Activated naive CD4-positive, alpha-beta T cell treated with anti-CD3 and anti-CD28 coated beads, Interleukin-2, amount 10 ng/mL, durations not matched to agents 7 days and 5 days (primary cell): ENCODE measurements at regions not wholly inside any gene's neighbourhood (a gene's known extent, or its start where the extent isn't known, plus 50 kb on each side); places are given as distances from the start of the nearest gene placed in this dataset.

ENCODE experiments used
- CTCF ChIA-PET: fragments of 350-600 bp; sonication (Branson Sonifier 250); formaldehyde crosslinking; loops from one replicate; lab custom pipeline; 2021; ENCODE audit warnings: antibody characterized with exemption; lab: Charles Lee
- DNase-seq: peaks from one replicate; pipeline ENCODE4 v3.0.0-alpha.2; 2020
- H3K27ac Mint-ChIP-seq: one replicate; pipeline ENCODE4 v1.8.0; 2021; ENCODE audit warnings: mild to moderate bottlenecking, moderate library complexity, mixed read lengths
- H3K27me3 Mint-ChIP-seq: one replicate; pipeline ENCODE4 v1.8.0; 2021; ENCODE audit warnings: mild to moderate bottlenecking, mixed read lengths
- H3K36me3 Mint-ChIP-seq: one replicate; pipeline ENCODE4 v1.8.0; 2021; ENCODE audit warnings: mixed read lengths
- H3K4me1 Mint-ChIP-seq: one replicate; pipeline ENCODE4 v1.8.0; 2021; ENCODE audit warnings: mixed read lengths
- H3K4me3 Mint-ChIP-seq: one replicate; pipeline ENCODE4 v1.8.0; 2021; ENCODE audit warnings: mild to moderate bottlenecking, moderate library complexity, mixed read lengths
- H3K9me3 Mint-ChIP-seq: one replicate; pipeline ENCODE4 v1.8.0; 2021; ENCODE audit warnings: mixed read lengths

- Mint-ChIP-seq H3K27ac (no peak overlapping the region), H3K9me3 (no peaks in the 10 kb centered on the region)
These were observed 173.1 kb downstream of the FTCDNL1 start for GRCh38 chr2:199677881-199678280.

GRCh38 chr2:199668645-199669044 is 182.3 kb downstream of the FTCDNL1 start:
- Mint-ChIP-seq H3K27ac (no peak overlapping the region), H3K36me3 (no peaks in the 10 kb centered on the region), H3K4me1 (no peaks in the 10 kb centered on the region), H3K9me3 (no peaks in the 10 kb centered on the region), H3K4me3 (no peak overlapping the region), H3K27me3 (peaks cover 6% of the 10 kb centered on the region)
- no peak for DNase-seq
- CTCF ChIA-PET = no interaction called here

More at GRCh38 chr2:199677881-199678280, 173.1 kb downstream of the FTCDNL1 start:
- Mint-ChIP-seq H3K27me3 (no peaks in the 10 kb centered on the region), H3K36me3 (no peaks in the 10 kb centered on the region), H3K4me3 (no peak overlapping the region), H3K4me1 (no peaks in the 10 kb centered on the region)
- CTCF ChIA-PET = no interaction called here
- DNase-seq = no peak

GRCh38 chr2:199663157-199663556 is 187.8 kb downstream of the FTCDNL1 start:
- Mint-ChIP-seq H3K4me3 (no peak overlapping the region), H3K9me3 (no peaks in the 10 kb centered on the region), H3K36me3 (no peaks in the 10 kb centered on the region), H3K27me3 (peaks cover 14% of the 10 kb centered on the region), H3K27ac (no peak overlapping the region), H3K4me1 (no peaks in the 10 kb centered on the region)
- no peak for DNase-seq
- CTCF ChIA-PET = no interaction called here

GRCh38 chr2:199662255-199662654 is 188.7 kb downstream of the FTCDNL1 start:
- Mint-ChIP-seq H3K27ac (no peak overlapping the region), H3K9me3 (no peaks in the 10 kb centered on the region), H3K4me1 (no peaks in the 10 kb centered on the region), H3K27me3 (peaks cover 21% of the 10 kb centered on the region), H3K4me3 (no peak overlapping the region), H3K36me3 (no peaks in the 10 kb centered on the region)
- DNase-seq = no peak
- CTCF ChIA-PET = no interaction called here

- CTCF ChIA-PET = no interaction called here
- no peaks in the 10 kb centered on the region for H3K4me1 Mint-ChIP-seq
- peaks cover 33% of the 10 kb centered on the region for H3K27me3 Mint-ChIP-seq
These were observed 190.8 kb downstream of the FTCDNL1 start for GRCh38 chr2:199660167-199660566.

GRCh38 chr2:199659207-199659606 is 191.8 kb downstream of the FTCDNL1 start:
- Mint-ChIP-seq H3K27ac (no peak overlapping the region), H3K36me3 (no peaks in the 10 kb centered on the region), H3K4me3 (no peak overlapping the region), H3K9me3 (no peaks in the 10 kb centered on the region), H3K27me3 (peaks cover 33% of the 10 kb centered on the region), H3K4me1 (no peaks in the 10 kb centered on the region)
- CTCF ChIA-PET = no interaction called here
- DNase-seq = peak; percentile 24

More at GRCh38 chr2:199660167-199660566, 190.8 kb downstream of the FTCDNL1 start:
- no peak overlapping the region for H3K27ac Mint-ChIP-seq
- no peak overlapping the region for H3K4me3 Mint-ChIP-seq
- no peaks in the 10 kb centered on the region for H3K36me3 Mint-ChIP-seq
- no peak for DNase-seq
- no peaks in the 10 kb centered on the region for H3K9me3 Mint-ChIP-seq

GRCh38 chr2:199646439-199646838 is 188.7 kb upstream of the SATB2 start:
- no peak overlapping the region for H3K4me3 Mint-ChIP-seq
- peaks cover 3% of the 10 kb centered on the region for H3K27me3 Mint-ChIP-seq
- CTCF ChIA-PET = no interaction called here
- no peak overlapping the region for H3K27ac Mint-ChIP-seq
- H3K9me3 Mint-ChIP-seq = no peaks in the 10 kb centered on the region
- H3K4me1 Mint-ChIP-seq = no peaks in the 10 kb centered on the region
- DNase-seq = no peak
- H3K36me3 Mint-ChIP-seq = no peaks in the 10 kb centered on the region

- DNase-seq = no peak
- CTCF ChIA-PET = no interaction called here
- H3K36me3 Mint-ChIP-seq = no peaks in the 10 kb centered on the region
- H3K27me3 Mint-ChIP-seq = peaks cover 8% of the 10 kb centered on the region
- H3K4me1 Mint-ChIP-seq = no peaks in the 10 kb centered on the region
- H3K27ac Mint-ChIP-seq = no peak overlapping the region
- H3K4me3 Mint-ChIP-seq = no peak overlapping the region
- H3K9me3 Mint-ChIP-seq = no peaks in the 10 kb centered on the region
These were observed 173.4 kb upstream of the SATB2 start for GRCh38 chr2:199631129-199631528.

- Mint-ChIP-seq H3K27ac (no peak overlapping the region), H3K4me3 (no peak overlapping the region), H3K36me3 (no peaks in the 10 kb centered on the region), H3K27me3 (peaks cover 12% of the 10 kb centered on the region), H3K4me1 (no peaks in the 10 kb centered on the region), H3K9me3 (no peaks in the 10 kb centered on the region)
- CTCF ChIA-PET = no interaction called here
- DNase-seq = no peak
These were observed 171.6 kb upstream of the SATB2 start for GRCh38 chr2:199629301-199629700.

- H3K27ac Mint-ChIP-seq = no peak overlapping the region
- DNase-seq = no peak
- no peaks in the 10 kb centered on the region for H3K4me1 Mint-ChIP-seq
- peaks cover 12% of the 10 kb centered on the region for H3K27me3 Mint-ChIP-seq
- no peaks in the 10 kb centered on the region for H3K36me3 Mint-ChIP-seq
- CTCF ChIA-PET = no interaction called here
- H3K9me3 Mint-ChIP-seq = no peaks in the 10 kb centered on the region
- H3K4me3 Mint-ChIP-seq = no peak overlapping the region
These were observed 169.7 kb upstream of the SATB2 start for GRCh38 chr2:199627417-199627816.

GRCh38 chr2:199624958-199625357 is 167.2 kb upstream of the SATB2 start:
- Mint-ChIP-seq H3K27me3 (peaks cover 11% of the 10 kb centered on the region), H3K9me3 (no peaks in the 10 kb centered on the region), H3K27ac (no peak overlapping the region), H3K4me3 (no peak overlapping the region), H3K36me3 (no peaks in the 10 kb centered on the region), H3K4me1 (no peaks in the 10 kb centered on the region)
- CTCF ChIA-PET = no interaction called here
- no peak for DNase-seq

GRCh38 chr2:199612509-199613130 is 154.9 kb upstream of the SATB2 start:
- CTCF ChIA-PET = no interaction called here
- Mint-ChIP-seq H3K27me3 (no peaks in the 10 kb centered on the region), H3K36me3 (no peaks in the 10 kb centered on the region), H3K27ac (no peak overlapping the region), H3K4me1 (no peaks in the 10 kb centered on the region), H3K9me3 (no peaks in the 10 kb centered on the region), H3K4me3 (no peak overlapping the region)
- DNase-seq = no peak

- Mint-ChIP-seq H3K4me1 (peaks cover 2% of the 10 kb centered on the region), H3K27ac (no peak overlapping the region), H3K27me3 (peaks cover 5% of the 10 kb centered on the region), H3K36me3 (no peaks in the 10 kb centered on the region), H3K4me3 (no peak overlapping the region), H3K9me3 (no peaks in the 10 kb centered on the region)
- CTCF ChIA-PET = no interaction called here
- DNase-seq = no peak
These were observed 150.2 kb upstream of the SATB2 start for GRCh38 chr2:199607914-199608313.

GRCh38 chr2:199606193-199606780 is 148.5 kb upstream of the SATB2 start:
- H3K4me3 Mint-ChIP-seq = no peak overlapping the region
- peaks cover 5% of the 10 kb centered on the region for H3K27me3 Mint-ChIP-seq
- H3K9me3 Mint-ChIP-seq = no peaks in the 10 kb centered on the region
- H3K4me1 Mint-ChIP-seq = peaks cover 2% of the 10 kb centered on the region
- no peak overlapping the region for H3K27ac Mint-ChIP-seq
- DNase-seq = no peak
- no peaks in the 10 kb centered on the region for H3K36me3 Mint-ChIP-seq
- CTCF ChIA-PET = interaction anchor here (0.7 kb wide), 1 partner anchor 10 kb away, joined by 3 read pairs; no protein-coding TSS in a partner anchor

GRCh38 chr2:199603721-199604291 is 146.1 kb upstream of the SATB2 start:
- peaks cover 5% of the 10 kb centered on the region for H3K27me3 Mint-ChIP-seq
- no peak for DNase-seq
- H3K27ac Mint-ChIP-seq = no peak overlapping the region
- H3K4me1 Mint-ChIP-seq = peaks cover 2% of the 10 kb centered on the region
- CTCF ChIA-PET = no interaction called here
- no peaks in the 10 kb centered on the region for H3K9me3 Mint-ChIP-seq
- no peaks in the 10 kb centered on the region for H3K36me3 Mint-ChIP-seq
- H3K4me3 Mint-ChIP-seq = no peak overlapping the region
